ENCODE measurements at regions not wholly inside any gene's neighbourhood (a gene's known extent, or its start where the extent isn't known, plus 50 kb on each side); places are given as distances from the start of the nearest gene placed in this dataset.

DNA sequence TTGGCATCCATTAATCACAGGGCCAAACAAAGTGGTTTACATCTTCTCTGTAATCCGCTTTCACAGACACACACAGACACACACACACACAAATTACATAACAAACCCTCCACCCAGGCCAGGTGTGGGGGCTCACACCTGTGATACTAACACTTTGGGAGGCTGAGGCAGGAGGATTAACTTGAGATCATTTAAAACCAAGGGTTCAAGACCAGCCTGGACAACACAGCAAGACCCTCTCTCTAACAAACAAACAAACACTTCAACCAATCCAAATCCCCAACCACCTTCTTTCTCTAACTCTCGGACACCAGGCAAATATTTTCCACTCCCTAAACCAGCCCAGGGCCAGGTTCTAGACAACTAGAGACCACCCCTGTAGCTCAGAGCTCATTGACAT lies 79.5 kb upstream of the XPO1 start:
- TF ChIP-seq POLR2A (IDR thresholded peaks at IDR 0.05; ENCODE audit: extremely low read depth, insufficient read length), result no peak
- TF ChIP-seq, protein P1, sequence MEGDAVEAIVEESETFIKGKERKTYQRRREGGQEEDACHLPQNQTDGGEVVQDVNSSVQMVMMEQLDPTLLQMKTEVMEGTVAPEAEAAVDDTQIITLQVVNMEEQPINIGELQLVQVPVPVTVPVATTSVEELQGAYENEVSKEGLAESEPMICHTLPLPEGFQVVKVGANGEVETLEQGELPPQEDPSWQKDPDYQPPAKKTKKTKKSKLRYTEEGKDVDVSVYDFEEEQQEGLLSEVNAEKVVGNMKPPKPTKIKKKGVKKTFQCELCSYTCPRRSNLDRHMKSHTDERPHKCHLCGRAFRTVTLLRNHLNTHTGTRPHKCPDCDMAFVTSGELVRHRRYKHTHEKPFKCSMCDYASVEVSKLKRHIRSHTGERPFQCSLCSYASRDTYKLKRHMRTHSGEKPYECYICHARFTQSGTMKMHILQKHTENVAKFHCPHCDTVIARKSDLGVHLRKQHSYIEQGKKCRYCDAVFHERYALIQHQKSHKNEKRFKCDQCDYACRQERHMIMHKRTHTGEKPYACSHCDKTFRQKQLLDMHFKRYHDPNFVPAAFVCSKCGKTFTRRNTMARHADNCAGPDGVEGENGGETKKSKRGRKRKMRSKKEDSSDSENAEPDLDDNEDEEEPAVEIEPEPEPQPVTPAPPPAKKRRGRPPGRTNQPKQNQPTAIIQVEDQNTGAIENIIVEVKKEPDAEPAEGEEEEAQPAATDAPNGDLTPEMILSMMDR (IDR thresholded peaks at IDR 0.05; ENCODE audit: low read depth, low read length), result no peak

Measured in NB4 (cell line).